Mesenchymal stem cell (in vitro differentiated cells and primary cell): ENCODE measurements at regions not wholly inside any gene's neighbourhood (a gene's known extent, or its start where the extent isn't known, plus 50 kb on each side); places are given as distances from the start of the nearest gene placed in this dataset.

Source experiments
- DNase-seq: peaks from one replicate; pipeline ENCODE4 v3.0.0-alpha.2; 2013
- H2AFZ ChIP-seq: one replicate; pipeline ENCODE4 v1.6.1; 2013; ENCODE audit warnings: low read depth, mild to moderate bottlenecking, control low read depth, inconsistent platforms, low read length, moderate library complexity
- H2AK5ac ChIP-seq: 2 replicates; pipeline ENCODE4 v1.6.1; 2013; ENCODE audit warnings: low read length, moderate library complexity, mild to moderate bottlenecking, inconsistent platforms; ENCODE audit not compliant: severe bottlenecking
- H2BK120ac ChIP-seq: one replicate; pipeline ENCODE4 v1.6.1; 2013; ENCODE audit warnings: low read depth, mild to moderate bottlenecking, inconsistent platforms, low read length, moderate library complexity
- H2BK12ac ChIP-seq, 2 experiments: one replicate each; pipeline ENCODE4 v1.6.1; 2013; ENCODE audit warnings: inconsistent platforms in 2 of 2, low read length in 2 of 2, mild to moderate bottlenecking in 2 of 2, moderate library complexity in 2 of 2, control low read depth in 1 of 2
- H2BK15ac ChIP-seq: one replicate; pipeline ENCODE4 v1.6.1; 2013; ENCODE audit warnings: mild to moderate bottlenecking, low read depth, inconsistent platforms; ENCODE audit not compliant: poor library complexity, severe bottlenecking
- H2BK5ac ChIP-seq: 2 replicates; pipeline ENCODE4 v1.6.1; 2013; ENCODE audit warnings: low read depth, mild to moderate bottlenecking, low read length, control low read depth, inconsistent platforms; ENCODE audit not compliant: poor library complexity, severe bottlenecking
- H3K14ac ChIP-seq, 2 experiments: one replicate each; pipeline ENCODE4 v1.6.1; 2013; ENCODE audit warnings: inconsistent platforms in 2 of 2, low read length in 2 of 2, control low read depth in 1 of 2, mild to moderate bottlenecking in 1 of 2, moderate library complexity in 1 of 2
- H3K18ac ChIP-seq, 2 experiments: one replicate each; pipeline ENCODE4 v1.6.1; 2013; ENCODE audit warnings: inconsistent platforms in 2 of 2, low read length in 2 of 2, control low read depth in 1 of 2, low read depth in 1 of 2, mild to moderate bottlenecking in 1 of 2
- H3K23ac ChIP-seq, 2 experiments: one replicate each; pipeline ENCODE4 v1.6.1; 2013; ENCODE audit warnings: inconsistent platforms in 2 of 2, low read length in 2 of 2, mild to moderate bottlenecking in 2 of 2, moderate library complexity in 2 of 2, control low read depth in 1 of 2
- H3K27ac ChIP-seq: 2 replicates; pipeline ENCODE4 v1.5.1; 2013; ENCODE audit warnings: mild to moderate bottlenecking, moderate library complexity, low read length, control low read depth, inconsistent platforms; ENCODE audit not compliant: poor library complexity, severe bottlenecking
- H3K27me3 ChIP-seq, 2 experiments: 2 replicates each; pipeline versions ENCODE4 v1.6.1 to v1.7.0; 2013; ENCODE audit warnings: low read length in 2 of 2, mild to moderate bottlenecking in 2 of 2, moderate library complexity in 2 of 2, control low read depth in 1 of 2, inconsistent platforms in 1 of 2; ENCODE audit not compliant: control insufficient read depth in 1 of 2, insufficient read depth in 1 of 2
- H3K36me3 ChIP-seq, 2 experiments: 2 replicates each; pipeline versions ENCODE4 v1.6.1 to v1.7.0; 2013; ENCODE audit warnings: low read length in 2 of 2, control low read depth in 1 of 2, inconsistent platforms in 1 of 2, low read depth in 1 of 2, mild to moderate bottlenecking in 1 of 2; ENCODE audit not compliant: insufficient read depth in 2 of 2, control insufficient read depth in 1 of 2
- H3K4ac ChIP-seq, 2 experiments: one replicate each; pipeline ENCODE4 v1.6.1; 2013; ENCODE audit warnings: inconsistent platforms in 2 of 2, low read length in 2 of 2, mild to moderate bottlenecking in 2 of 2, moderate library complexity in 2 of 2, control low read depth in 1 of 2, low read depth in 1 of 2
- H3K4me1 ChIP-seq: 2 replicates; pipeline ENCODE4 v1.6.1; 2013; ENCODE audit warnings: low read depth, low read length, control low read depth; ENCODE audit not compliant: control insufficient read depth, insufficient read depth
- H3K4me2 ChIP-seq: 2 replicates; pipeline ENCODE4 v1.6.1; 2013; ENCODE audit warnings: low read length, mild to moderate bottlenecking, inconsistent platforms; ENCODE audit not compliant: poor library complexity, severe bottlenecking
- H3K4me3 ChIP-seq, 2 experiments: 2 replicates each; pipeline versions ENCODE4 v1.5.1 to v1.7.0; 2013; ENCODE audit warnings: low read length in 2 of 2, mild to moderate bottlenecking in 2 of 2, control low read depth in 1 of 2, low read depth in 1 of 2; ENCODE audit not compliant: insufficient read depth in 1 of 2
- H3K79me1 ChIP-seq: replicated peaks from 2 replicates; pipeline ENCODE4 v1.6.1; 2013; ENCODE audit warnings: mild to moderate bottlenecking, control low read depth, low read length, inconsistent platforms; ENCODE audit not compliant: poor library complexity, severe bottlenecking
- H3K9ac ChIP-seq: 2 replicates; pipeline ENCODE4 v1.7.0; 2013; ENCODE audit warnings: mild to moderate bottlenecking, low read length, moderate library complexity
- H3K9me3 ChIP-seq: 2 replicates; pipeline ENCODE4 v1.7.0; 2013; ENCODE audit warnings: mild to moderate bottlenecking, low read length; ENCODE audit not compliant: control insufficient read depth
- H4K8ac ChIP-seq: one replicate; pipeline ENCODE4 v1.6.1; 2013; ENCODE audit warnings: inconsistent platforms, mild to moderate bottlenecking, low read length, moderate library complexity
- H4K91ac ChIP-seq: one replicate; pipeline ENCODE4 v1.6.1; 2013; ENCODE audit warnings: mild to moderate bottlenecking, low read length, inconsistent platforms
- WGBS: methylation state at CpG from one replicate; pipeline ENCODE4 v1.1.7; 2013; ENCODE audit warnings: mixed read lengths; 5-methylcytosine and 5-hydroxymethylcytosine counted together

- Histone ChIP-seq H3K4ac (no peak overlapping the region), H2BK120ac (no peak overlapping the region), H3K9ac (no peak overlapping the region), H2BK15ac (no peak overlapping the region), H3K4me3 (no peak overlapping the region), H3K23ac (no peak overlapping the region), H3K27me3 (peaks cover 0 to 28% of the 10 kb centered on the region in 2 experiments), H3K4me1 (no peaks in the 10 kb centered on the region), H3K79me1 (no peaks in the 10 kb centered on the region), H4K91ac (no peak overlapping the region), H3K14ac (no peak overlapping the region), H4K8ac (no peak overlapping the region), H2BK5ac (no peak overlapping the region), H3K18ac (peak overlapping the region in 1 of 2 experiments; percentile 48), H3K27ac (no peak overlapping the region), H3K4me2 (no peak overlapping the region), H3K9me3 (no peaks in the 10 kb centered on the region), H2BK12ac (no peak overlapping the region), H2AFZ (no peak overlapping the region), H3K36me3 (no peaks in the 10 kb centered on the region), H2AK5ac (no peak overlapping the region)
- DNase-seq: peak; percentile 24
Measured at GRCh38 chr7:136064627-136065237, 87.6 kb upstream of the MTPN start.

GRCh38 chr7:136064081-136064480 lies 86.9 kb upstream of the MTPN start:
- Histone ChIP-seq H3K9ac (no peak overlapping the region), H3K4me1 (no peaks in the 10 kb centered on the region), H3K27ac (no peak overlapping the region), H3K79me1 (no peaks in the 10 kb centered on the region), H2BK120ac (no peak overlapping the region), H4K91ac (no peak overlapping the region), H3K27me3 (peaks cover 0 to 28% of the 10 kb centered on the region in 2 experiments), H2BK15ac (no peak overlapping the region), H4K8ac (no peak overlapping the region), H3K36me3 (no peaks in the 10 kb centered on the region), H3K4me2 (no peak overlapping the region), H2BK12ac (peak overlapping the region in 1 of 2 experiments; percentile 59), H3K9me3 (no peaks in the 10 kb centered on the region), H3K18ac (no peak overlapping the region), H3K4ac (no peak overlapping the region), H3K14ac (peak overlapping the region in 1 of 2 experiments; percentile 56), H3K4me3 (no peak overlapping the region), H2AK5ac (no peak overlapping the region), H2AFZ (no peak overlapping the region), H2BK5ac (no peak overlapping the region), H3K23ac (no peak overlapping the region)
- DNase-seq: peak; percentile 43
- WGBS: 35% methylated on average over 4 of the region's 4 CpGs

GRCh38 chr7:136063326-136063666 lies 86.1 kb upstream of the MTPN start:
- H4K8ac ChIP-seq: no peak overlapping the region
- no peak overlapping the region for H3K4me2 ChIP-seq
- peak overlapping the region in 1 of 2 experiments; percentile 56 for H2BK12ac ChIP-seq
- no peak overlapping the region for H2BK120ac ChIP-seq
- H3K79me1 ChIP-seq: no peaks in the 10 kb centered on the region
- H2AK5ac ChIP-seq: no peak overlapping the region
- H3K18ac ChIP-seq: peak overlapping the region in 1 of 2 experiments; percentile 41
- no peak overlapping the region for H2AFZ ChIP-seq
- 92% methylated on average over 2 of the region's 3 CpGs for WGBS
- no peak overlapping the region for H3K9ac ChIP-seq
- no peak overlapping the region for H2BK5ac ChIP-seq
- H3K14ac ChIP-seq: no peak overlapping the region
- H3K4me1 ChIP-seq: no peaks in the 10 kb centered on the region
- no peak overlapping the region for H3K4me3 ChIP-seq
- DNase-seq: no peak
- no peaks in the 10 kb centered on the region for H3K36me3 ChIP-seq
- no peak overlapping the region for H3K4ac ChIP-seq
- H3K9me3 ChIP-seq: no peaks in the 10 kb centered on the region
- H3K23ac ChIP-seq: no peak overlapping the region
- no peak overlapping the region for H4K91ac ChIP-seq
- peaks cover 0 to 28% of the 10 kb centered on the region in 2 experiments for H3K27me3 ChIP-seq
- no peak overlapping the region for H2BK15ac ChIP-seq
- H3K27ac ChIP-seq: no peak overlapping the region

GRCh38 chr7:136062625-136063325 lies 85.6 kb upstream of the MTPN start:
- H3K9ac ChIP-seq: no peak overlapping the region
- DNase-seq: no peak
- H2BK120ac ChIP-seq: no peak overlapping the region
- H4K8ac ChIP-seq: no peak overlapping the region
- H2BK12ac ChIP-seq: no peak overlapping the region
- no peak overlapping the region for H3K4me3 ChIP-seq
- H2BK15ac ChIP-seq: no peak overlapping the region
- H3K23ac ChIP-seq: no peak overlapping the region
- H3K4me2 ChIP-seq: no peak overlapping the region
- H3K4me1 ChIP-seq: no peaks in the 10 kb centered on the region
- no peaks in the 10 kb centered on the region for H3K79me1 ChIP-seq
- H3K9me3 ChIP-seq: no peaks in the 10 kb centered on the region
- H3K36me3 ChIP-seq: no peaks in the 10 kb centered on the region
- no peak overlapping the region for H3K4ac ChIP-seq
- no peak overlapping the region for H2BK5ac ChIP-seq
- no peak overlapping the region for H3K14ac ChIP-seq
- no peak overlapping the region for H3K18ac ChIP-seq
- H2AK5ac ChIP-seq: no peak overlapping the region
- no peak overlapping the region for H3K27ac ChIP-seq
- no peak overlapping the region for H2AFZ ChIP-seq
- WGBS: 9% methylated on average over 3 of the region's 4 CpGs
- H3K27me3 ChIP-seq: peaks cover 0 to 28% of the 10 kb centered on the region in 2 experiments
- no peak overlapping the region for H4K91ac ChIP-seq
